ENCODE measurements at regions not wholly inside any gene's neighbourhood (a gene's known extent, or its start where the extent isn't known, plus 50 kb on each side); places are given as distances from the start of the nearest gene placed in this dataset.

GRCh38 chr2:167900435-167901114 is 346.8 kb downstream of the STK39 start:
- no peak for DNase-seq (ENCODE audit: low spot score)

- DNase-seq (ENCODE audit: low spot score): no peak
These were observed 349.1 kb downstream of the STK39 start for GRCh38 chr2:167898340-167898739.

- DNase-seq (ENCODE audit: low spot score): no peak
These were observed 355.6 kb downstream of the STK39 start for GRCh38 chr2:167891841-167892240.

- DNase-seq (ENCODE audit: low spot score): no peak
These were observed 356.7 kb downstream of the STK39 start for GRCh38 chr2:167890739-167891138.

GRCh38 chr2:167880415-167880814 is 367.0 kb downstream of the STK39 start:
- DNase-seq (ENCODE audit: low spot score): no peak

- no peak for DNase-seq (ENCODE audit: low spot score)
These were observed 371.9 kb downstream of the STK39 start for GRCh38 chr2:167875529-167875928.

GRCh38 chr2:167874812-167875211 is 372.6 kb downstream of the STK39 start:
- DNase-seq (ENCODE audit: low spot score): no peak

GRCh38 chr2:167871286-167871685 is 376.1 kb downstream of the STK39 start:
- DNase-seq (ENCODE audit: low spot score): no peak

GRCh38 chr2:167869200-167869599 is 378.2 kb downstream of the STK39 start:
- no peak for DNase-seq (ENCODE audit: low spot score)

GRCh38 chr2:167863377-167863776 is 384.0 kb downstream of the STK39 start:
- no peak for DNase-seq (ENCODE audit: low spot score)

GRCh38 chr2:167862782-167863181 is 384.6 kb downstream of the STK39 start:
- DNase-seq (ENCODE audit: low spot score): no peak

GRCh38 chr2:167862296-167862695 is 385.1 kb downstream of the STK39 start:
- no peak for DNase-seq (ENCODE audit: low spot score)

- peak; percentile 31 for DNase-seq (ENCODE audit: low spot score)
These were observed 385.7 kb downstream of the STK39 start for GRCh38 chr2:167861574-167862193.

GRCh38 chr2:167860082-167860481 is 387.3 kb downstream of the STK39 start:
- DNase-seq (ENCODE audit: low spot score): no peak

GRCh38 chr2:167859676-167860075 is 387.7 kb downstream of the STK39 start:
- no peak for DNase-seq (ENCODE audit: low spot score)

GRCh38 chr2:167858086-167858485 is 389.3 kb downstream of the STK39 start:
- no peak for DNase-seq (ENCODE audit: low spot score)

- no peak for DNase-seq (ENCODE audit: low spot score)
These were observed 390.0 kb downstream of the STK39 start for GRCh38 chr2:167857416-167857815.

GRCh38 chr2:167856190-167856589 is 391.2 kb downstream of the STK39 start:
- DNase-seq (ENCODE audit: low spot score): no peak

GRCh38 chr2:167855211-167855610 is 392.2 kb downstream of the STK39 start:
- no peak for DNase-seq (ENCODE audit: low spot score)

- DNase-seq (ENCODE audit: low spot score): no peak
These were observed 393.7 kb downstream of the STK39 start for GRCh38 chr2:167853717-167854116.

- DNase-seq (ENCODE audit: low spot score): no peak
These were observed 395.5 kb downstream of the STK39 start for GRCh38 chr2:167851876-167852275.

GRCh38 chr2:167851323-167851860 is 396.0 kb downstream of the STK39 start:
- no peak for DNase-seq (ENCODE audit: low spot score)

- DNase-seq (ENCODE audit: low spot score): no peak
These were observed 402.5 kb downstream of the STK39 start for GRCh38 chr2:167844714-167845530.

Data from iPS-NIHi11 (cell line).